CD4-positive, alpha-beta T cell treated with Interleukin-15 for 1 hour (primary cell): ENCODE measurements at regions not wholly inside any gene's neighbourhood (a gene's known extent, or its start where the extent isn't known, plus 50 kb on each side); places are given as distances from the start of the nearest gene placed in this dataset.

Source experiments
- DNase-seq: peaks from one replicate; pipeline ENCODE4 v3.0.0-alpha.2; 2020

DNA sequence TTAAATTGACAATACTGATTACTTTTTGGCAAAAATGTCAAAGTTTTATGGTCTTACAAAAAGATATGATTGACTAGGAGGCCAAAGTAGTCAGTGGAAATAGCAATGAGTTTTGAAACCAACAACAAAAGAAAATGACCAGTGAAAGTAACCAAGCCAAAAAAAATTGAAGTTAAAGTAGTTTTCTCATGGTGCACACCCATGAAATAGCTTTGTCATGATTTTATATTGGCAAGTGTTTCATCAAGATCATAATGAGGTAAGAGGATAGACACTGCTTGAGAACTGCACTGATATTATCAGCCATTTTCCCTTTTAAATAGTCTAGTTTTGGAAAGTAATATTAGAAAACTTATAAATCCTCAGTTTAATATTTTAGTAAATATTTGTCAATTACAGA, 206.2 kb upstream of the ADAMTS5 start:
- DNase-seq: no peak

DNA sequence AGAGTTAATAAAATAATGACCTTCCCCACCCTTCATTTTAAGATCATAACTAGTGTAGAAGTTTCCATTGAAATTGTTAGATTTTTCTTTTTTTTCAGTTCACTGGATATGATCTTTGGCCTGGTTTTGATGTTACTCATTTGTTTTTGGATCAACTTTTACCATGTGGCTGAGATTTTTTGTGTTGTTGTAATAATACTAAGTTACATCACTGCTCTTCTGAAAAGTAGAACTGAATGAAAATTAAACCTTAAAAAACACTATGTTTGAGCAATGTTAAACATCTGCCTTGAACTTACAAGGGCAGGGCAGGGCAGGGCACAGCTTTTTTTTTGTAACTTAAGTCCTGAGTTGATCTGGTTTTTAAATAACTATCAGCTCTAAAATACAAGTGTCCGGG, 204.8 kb upstream of the ADAMTS5 start:
- DNase-seq: no peak

DNA sequence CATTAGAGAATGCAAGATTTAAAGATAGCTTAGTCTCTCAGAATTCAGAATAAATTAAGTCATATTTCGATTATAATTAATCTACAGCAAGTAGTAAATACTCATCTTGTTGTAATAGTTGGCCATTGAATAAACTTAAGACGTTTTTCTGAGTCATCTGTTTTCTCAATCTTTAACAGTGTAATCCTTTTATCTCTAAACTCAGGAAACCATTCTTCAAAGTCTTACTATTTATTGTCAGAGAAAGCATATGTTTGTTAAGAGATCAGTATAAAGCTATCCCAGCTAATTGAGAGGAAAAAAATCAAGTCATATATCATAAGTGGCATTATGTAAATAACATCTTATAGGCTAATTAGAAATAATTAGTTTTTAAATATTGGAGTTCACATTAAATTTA, 201.2 kb upstream of the ADAMTS5 start:
- no peak for DNase-seq

DNA sequence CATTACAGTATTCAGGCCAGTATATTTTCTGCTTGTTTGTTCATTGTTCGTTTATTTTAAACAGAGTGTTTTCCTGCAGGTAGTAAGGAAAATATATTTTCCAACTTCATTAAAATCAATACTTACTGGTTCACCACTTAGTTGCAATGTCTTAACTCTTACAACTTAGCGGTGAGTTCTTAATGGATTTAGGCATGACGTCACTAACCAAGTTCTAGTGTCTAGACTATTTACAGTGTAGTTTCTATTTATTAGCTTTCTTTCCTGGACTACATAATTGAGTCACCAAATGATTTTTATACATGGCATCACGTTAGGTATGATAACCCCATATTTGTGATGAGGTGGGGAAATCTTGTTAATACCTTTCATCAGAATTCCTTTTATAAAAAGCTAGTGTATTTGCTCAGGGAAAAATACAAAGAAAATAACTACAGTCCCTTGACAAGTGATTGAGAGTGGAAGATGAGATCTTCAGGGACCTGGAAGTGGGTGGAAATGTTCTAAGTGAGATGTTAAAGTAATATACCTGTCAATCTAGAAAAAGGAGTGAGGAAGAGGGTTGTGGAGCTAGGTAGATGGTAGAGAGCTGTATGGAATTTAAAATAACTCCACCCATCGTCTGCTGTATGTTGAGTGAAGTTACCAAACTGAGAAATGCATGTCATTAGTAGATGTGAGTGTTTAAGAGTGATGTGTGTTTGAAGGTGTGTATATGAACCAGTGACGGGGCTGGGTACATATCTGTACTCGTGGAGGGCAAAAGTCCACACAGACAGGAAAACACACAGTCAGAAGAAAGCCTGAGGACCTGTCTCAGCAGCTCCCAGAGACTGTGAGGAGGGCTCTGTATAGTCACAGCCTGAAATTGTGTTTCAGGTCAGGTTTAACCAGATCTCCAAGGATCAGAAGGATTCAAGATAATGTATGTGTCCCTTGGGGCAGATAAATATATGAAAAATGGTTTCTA, 197.6 kb upstream of the ADAMTS5 start:
- no peak for DNase-seq

DNA sequence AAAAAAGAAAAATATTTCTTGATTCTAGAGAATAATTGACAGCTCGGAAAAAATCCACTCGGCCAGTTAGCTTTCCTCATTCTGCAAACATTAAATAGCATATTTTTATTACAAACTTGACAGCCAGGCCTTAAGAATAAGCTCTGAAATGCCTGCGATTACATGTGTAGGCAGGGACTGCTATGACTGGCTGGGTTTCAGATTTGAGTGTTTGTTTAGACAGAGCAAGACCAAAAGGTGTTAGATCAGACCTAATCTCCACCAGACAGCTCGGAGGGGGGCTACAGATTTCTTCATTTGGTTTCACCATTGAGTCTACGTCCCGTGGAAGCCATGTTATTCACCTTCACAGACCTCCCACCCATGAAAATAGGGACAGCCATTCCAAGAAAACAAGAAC, 192.1 kb upstream of the ADAMTS5 start:
- DNase-seq: no peak

DNA sequence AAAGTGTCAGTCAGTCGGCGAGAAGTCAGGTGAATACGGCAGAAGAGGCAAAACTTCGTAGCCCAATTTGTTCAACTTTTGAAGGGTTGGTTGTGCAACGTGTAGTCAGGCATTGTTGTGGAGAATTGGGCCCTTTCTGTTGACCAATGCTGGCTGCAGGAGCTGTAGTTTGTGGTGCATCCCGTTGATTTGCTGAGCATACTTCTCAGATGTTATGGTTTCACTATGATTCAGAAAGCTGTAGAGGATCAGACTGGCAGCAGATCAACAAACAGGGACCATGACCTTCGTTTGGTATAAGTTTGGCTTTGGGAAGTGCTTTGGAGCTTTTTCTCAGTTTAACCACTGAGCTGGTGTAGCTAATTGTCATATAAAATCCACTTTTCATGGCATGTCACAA, 190.2 kb upstream of the ADAMTS5 start:
- no peak for DNase-seq

DNA sequence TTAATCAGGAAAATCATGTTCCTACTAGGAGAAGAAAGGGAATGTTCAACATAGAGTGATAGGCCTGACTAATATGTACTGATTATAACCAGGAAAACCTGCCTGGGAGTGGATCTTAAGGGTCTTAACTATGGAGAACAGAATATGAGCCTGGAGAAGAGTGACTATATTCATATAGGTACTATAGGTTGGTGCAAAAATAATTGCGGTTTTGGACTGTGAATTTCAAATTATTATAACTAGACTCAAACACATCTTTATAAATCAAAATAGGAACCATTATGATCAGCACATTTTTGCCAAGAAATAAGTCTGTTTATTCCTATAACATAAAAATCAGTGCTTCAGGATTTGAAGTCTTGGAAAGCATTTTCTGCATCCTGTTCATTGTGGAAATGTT, 189.8 kb upstream of the ADAMTS5 start:
- DNase-seq: no peak

DNA sequence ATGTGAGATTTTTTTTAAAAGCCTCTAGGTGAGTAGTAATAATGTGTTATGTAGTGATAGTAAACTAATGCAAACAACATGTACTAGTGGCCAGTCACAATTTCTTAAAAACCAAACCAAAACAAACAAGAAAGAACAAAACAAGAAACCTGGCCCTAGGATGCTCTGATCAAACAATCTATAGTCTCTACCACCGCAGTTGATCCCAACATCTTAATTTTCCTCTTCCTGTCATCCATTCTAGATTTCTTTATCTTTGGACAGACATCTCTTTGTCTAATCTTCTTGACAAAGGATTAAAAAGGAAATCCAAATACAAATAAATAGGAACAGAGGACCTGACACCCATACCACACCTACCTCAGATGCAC, 188.2 kb upstream of the ADAMTS5 start:
- no peak for DNase-seq

DNA sequence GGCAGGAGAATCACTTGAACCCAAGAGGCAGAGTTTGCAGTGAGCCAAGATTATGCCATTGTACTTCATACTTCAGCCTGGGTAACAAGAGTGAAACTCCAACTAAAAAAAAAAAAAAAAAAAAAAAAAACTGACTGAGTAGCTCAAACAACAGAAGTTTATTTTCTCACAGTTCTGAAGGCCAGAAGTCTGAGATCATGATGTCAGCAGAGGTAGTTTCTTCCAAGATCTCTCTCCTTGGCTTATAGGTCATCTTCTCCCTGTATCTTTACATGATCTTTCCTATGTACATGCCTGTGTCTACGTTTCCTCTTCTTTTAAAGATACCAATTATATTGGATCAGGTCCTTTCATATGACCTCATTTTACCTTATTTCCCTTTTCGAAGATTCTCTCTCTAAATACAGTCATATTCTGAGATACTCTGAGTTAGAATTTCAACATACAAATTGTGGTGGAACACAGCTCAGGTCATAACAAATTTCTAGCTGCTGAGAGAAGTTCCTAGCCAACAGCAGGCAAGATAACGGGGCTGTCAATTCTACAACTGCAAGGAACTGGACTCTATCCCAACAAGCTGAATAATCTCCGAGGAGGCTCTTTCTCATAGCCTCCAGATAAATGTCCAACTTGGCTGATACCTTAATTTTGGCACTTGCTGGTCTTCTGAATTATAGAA, 187.7 kb upstream of the ADAMTS5 start:
- DNase-seq: no peak

DNA sequence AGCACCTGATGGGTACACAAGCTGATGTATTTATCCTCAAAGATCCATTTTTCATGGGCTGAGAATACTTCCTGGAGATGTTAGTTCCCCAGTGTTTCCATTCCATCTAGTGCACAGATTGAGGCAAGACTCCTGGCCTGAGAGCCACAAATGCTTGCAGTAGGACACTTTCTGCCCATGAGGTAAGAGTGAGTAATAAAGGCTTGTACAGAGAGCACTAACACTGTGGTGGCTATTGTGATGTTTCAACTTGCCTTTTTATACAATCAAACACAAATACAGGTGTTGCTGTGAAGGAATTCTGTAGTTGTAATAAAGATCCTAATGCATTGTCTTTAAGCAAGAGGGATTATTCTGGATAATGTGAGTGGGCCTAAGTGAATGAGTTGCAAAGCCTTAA, 186.1 kb upstream of the ADAMTS5 start:
- no peak for DNase-seq

DNA sequence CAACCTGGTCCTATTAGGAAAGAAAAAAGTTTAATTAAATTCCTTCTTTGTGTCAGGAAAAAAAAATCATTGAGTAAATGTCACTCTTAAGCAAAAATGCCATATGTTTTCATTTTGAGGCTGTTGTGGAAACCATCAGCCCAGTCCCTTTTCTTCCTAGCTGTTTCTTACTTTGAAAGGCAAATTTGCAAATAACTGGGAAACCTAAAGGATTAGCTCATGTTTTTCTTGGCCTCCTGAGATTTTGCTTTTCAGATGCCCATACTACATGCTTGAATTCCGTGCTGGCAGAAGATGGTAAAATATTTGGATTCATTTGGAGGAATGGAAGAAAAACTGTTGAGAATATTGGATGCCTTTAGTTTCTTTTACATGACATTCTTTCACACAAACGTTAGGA, 182.1 kb upstream of the ADAMTS5 start:
- no peak for DNase-seq

DNA sequence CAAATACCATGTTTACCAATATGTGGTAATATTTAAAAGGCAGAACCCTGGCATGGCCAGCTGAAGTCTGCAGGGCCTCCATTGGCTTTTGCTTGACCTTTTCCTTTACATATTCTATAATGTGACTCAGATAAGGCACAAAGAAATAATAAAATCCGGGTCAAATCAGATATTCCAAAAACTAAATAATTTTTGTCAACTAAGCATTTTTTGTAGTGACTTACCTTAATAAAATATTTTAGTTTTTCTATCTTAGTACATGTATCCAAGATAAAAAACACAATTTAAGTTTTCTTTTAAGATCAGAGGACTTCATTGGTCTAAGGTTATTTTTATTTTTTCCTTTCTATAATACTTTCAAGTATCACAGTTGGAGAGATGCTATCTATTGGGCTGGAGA, 179.4 kb upstream of the ADAMTS5 start:
- DNase-seq: no peak

DNA sequence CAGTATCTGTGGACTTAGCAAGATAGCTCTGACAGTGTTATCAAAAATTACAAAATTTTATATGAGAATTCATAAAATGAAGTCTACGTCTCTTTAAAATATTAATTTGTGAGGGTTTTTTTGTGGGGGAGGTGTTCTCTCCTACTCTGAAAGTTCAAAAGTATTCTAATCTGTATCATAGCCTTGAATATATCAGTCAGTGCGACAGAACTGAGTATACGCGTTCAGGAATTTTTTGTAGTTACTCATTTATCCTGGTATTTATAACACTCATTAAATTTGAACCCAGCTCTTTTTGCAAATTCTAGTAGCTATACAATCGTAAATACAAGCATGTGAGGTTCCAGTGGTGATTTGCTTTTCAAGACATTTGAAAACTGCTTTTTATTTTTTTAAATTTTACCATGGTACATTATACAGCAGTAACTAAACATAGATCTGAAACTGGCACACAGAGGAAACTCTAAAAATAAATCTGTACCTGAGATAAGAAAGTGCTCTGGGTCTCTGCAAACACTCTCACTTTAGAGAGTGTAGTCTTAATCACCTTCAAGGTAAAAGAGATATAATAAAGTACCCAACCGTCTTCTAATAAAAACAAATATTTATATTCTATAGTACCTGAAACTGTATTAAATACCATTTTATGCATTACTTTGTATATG, 178.4 kb upstream of the ADAMTS5 start:
- DNase-seq: no peak

DNA sequence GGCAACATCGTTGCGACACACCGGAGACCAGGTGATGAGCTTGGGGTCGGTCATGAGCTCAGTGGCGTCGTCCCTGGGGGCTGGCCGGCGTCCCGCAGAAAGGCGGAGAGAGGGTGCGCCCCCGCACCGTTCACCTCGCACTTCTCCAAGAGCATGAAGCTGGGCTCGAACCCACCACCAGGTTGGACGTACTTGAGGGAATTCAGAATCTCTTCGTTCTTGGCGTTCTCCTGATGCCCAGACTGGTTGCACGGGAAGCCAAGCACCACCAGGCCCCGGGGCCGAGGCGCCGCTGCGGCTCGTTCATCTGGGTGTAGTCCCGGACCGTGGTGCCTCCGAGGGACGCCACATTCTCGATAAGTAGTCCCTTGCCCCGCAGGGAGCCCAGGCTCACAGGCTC, 176.6 kb upstream of the ADAMTS5 start:
- no peak for DNase-seq

DNA sequence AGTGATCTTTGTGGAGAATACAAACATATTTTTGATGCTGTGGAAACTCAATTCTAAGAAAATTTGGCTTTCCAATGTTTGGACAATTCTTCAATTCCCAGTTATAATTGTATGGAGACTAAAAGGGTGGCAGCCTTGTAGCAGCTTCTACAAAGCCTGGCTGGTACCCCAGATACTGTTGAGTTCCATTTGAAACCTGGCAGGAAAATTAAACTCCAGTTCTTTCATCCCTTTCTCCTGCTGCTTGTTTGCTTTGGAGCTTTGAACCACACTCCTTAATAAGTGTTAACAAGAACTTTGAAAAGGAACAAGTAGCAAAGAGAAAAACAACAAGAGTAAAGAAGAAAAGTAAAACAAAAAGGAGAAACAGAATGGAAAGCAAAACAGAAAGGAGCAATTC, 172.6 kb upstream of the ADAMTS5 start:
- DNase-seq: no peak

DNA sequence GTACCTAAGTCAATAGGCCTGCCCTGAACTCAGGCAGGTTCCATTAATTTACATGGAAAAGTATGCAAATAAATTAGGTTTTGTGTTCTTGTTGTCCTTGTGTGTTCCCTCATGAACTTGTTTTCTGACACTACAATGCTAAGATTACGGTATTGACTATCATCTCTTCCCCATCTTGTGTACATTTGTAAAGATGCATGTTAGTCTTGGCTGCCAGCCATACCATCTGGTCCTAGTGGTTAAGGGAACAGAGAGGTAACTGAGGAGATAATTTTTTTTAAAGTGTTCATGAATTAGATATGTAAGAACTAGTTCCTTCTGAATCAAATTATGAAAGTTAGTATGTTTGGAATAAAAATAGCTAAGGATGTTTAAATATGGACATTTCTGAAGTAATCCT, 167.6 kb upstream of the ADAMTS5 start:
- DNase-seq: no peak

DNA sequence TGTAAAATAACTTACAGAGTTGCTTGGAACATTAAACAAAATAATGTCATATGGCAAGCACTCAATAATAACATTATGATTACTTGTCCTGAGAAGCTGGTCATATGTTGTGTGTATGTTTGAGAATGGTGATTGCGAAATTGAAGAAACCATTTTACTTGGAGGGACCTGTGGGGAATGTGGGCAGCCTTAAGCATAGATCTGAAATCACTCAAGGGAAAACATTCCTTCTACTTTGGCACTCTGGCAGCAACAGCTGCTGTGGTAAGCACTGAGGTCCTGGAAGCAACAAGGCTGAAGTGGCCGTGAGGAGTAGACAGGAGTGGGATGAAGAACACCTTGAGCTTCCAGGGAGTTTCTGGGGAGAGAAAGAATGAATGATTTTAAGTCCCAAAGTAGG, 165.4 kb upstream of the ADAMTS5 start:
- no peak for DNase-seq

DNA sequence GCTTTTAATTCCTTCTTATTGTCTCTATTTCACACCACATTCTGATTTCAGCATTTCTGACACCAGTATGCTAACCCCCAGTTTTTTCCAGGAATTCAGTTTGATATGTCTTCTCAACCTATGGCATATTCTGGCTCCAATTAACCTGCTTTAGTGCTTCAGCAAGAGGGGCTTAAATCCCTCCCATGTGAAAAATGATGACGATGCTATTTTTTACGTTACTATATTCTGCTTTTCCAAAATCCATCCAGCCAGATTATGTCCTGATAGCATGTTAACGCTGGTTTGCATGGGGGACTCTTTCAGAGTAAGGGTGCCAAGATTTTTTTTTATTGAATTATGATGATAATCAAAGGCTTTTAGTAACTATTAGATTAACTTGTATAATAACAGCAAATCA, 163.3 kb upstream of the ADAMTS5 start:
- DNase-seq: no peak

DNA sequence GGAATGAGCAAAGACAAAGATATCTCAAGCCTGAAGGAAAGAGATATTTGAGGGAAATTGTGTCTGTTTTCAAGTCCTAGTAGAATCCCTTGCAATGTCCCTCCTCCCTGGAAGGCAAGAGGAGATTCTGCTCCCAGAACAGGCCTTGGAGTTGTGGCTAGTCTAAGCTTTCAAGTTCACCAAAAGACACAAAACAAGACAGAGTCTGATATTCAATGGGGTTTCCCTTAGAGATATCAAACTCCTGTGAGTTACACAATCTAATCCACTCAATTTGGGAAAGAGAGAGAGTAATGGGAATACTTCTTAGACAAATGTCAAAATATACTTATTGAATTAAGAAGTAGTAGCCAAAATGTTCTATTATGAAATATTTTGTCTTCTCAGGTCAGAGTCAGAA, 162.8 kb upstream of the ADAMTS5 start:
- DNase-seq: no peak

DNA sequence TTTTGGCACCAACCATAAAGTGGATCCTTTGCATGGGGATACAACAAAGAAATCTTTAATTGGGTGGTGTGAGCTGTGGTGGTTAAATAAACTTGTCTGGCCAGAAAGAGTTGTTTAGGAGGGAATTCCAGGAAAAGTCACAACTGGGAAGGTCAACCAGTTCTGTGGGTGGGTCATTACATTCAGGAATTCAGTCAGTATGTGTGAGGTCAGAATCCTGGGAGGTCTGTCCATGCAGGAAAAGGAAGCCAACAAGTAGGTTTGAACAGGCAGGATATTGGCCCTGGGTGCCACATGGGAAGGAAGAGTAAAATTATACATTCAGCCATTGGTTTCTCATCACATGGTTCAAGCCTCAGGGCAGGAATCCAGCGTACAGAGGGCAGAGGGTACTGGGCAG, 162.3 kb upstream of the ADAMTS5 start:
- DNase-seq: no peak

DNA sequence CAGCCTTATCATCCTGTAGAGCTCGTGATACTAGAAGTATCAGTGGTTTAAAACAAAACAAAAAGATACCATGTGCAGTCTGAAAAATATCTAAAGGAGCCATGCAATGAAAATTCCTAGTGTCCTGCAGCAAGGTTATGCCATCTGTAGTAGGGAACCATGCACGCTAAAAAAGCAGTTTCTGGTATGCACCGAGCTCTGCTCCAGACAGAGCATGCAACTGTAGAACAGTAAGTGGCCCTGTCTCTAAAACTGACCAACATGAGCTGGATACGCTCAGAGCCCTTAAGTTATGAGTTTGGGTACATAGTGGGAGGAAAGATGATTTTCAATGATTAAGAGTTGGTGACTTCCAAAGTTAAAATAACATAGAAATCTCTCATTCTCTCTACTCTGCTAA, 159.3 kb upstream of the ADAMTS5 start:
- DNase-seq: no peak

DNA sequence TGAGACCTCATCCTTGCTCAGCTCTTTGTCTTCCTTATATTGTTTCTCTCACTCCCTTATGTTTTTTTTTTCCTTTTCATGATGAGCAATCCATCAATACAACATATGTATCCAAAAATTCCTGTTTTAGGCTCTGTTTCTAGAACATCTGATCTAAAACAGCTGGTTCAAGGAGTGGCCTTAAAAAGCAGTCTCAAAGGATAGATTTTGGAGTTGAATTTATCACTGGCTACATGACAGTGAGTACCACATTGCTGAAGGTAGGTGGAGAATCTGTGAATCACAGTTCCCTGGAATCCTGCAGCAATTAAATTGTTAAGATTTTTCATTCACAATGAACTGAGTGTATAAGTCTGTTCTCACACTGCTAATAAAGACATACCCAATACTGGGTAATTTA, 155.8 kb upstream of the ADAMTS5 start:
- DNase-seq: no peak

DNA sequence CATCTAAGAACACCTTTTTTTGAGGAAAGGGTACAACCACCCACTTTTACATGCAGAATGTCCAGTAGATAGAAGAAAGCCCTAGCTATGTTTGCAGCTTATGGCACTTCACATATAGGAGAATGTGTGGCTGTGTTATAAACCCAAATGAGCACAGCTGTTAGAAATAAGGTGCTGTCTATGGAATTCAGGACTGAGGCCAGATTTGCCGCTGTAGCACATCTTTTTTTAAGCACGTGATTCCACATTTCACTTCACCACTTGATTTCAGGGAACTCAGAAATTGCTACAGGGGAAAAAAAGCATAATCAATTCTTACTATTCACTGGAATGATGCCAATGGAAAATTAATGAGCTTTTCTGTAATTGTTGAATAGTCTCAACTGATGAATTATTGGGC, 147.2 kb upstream of the ADAMTS5 start:
- no peak for DNase-seq

DNA sequence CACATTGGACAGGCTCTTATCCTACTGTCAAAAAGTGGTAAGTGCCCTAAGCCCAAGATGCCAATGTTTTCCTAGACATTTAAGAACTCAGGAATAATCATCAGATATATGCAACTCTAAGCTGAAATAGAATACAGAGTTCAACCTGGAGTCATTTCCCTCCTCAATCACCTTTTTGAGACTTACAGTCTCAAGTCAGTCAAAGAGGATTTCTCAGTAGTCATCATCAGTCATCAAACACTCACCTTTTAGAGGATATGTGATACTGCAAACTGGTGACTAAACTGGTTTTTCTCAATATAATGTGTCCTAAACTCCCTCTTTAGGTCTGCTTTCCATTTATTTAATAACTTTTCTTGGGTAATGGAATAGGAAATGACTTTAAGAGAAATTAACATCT, 145.3 kb upstream of the ADAMTS5 start:
- DNase-seq: no peak
